NCI-H1105 treated with DMSO at 0.1 percent for 48 hours (cell line): ENCODE measurements at regions not wholly inside any gene's neighbourhood (a gene's known extent, or its start where the extent isn't known, plus 50 kb on each side); places are given as distances from the start of the nearest gene placed in this dataset.

Experiments
- DNase-seq: peaks from one replicate; lab custom pipeline; 2025; lab: John Stamatoyannopoulos, UW

- no peak for DNase-seq
These were observed 107.5 kb upstream of the FAR2 start for GRCh38 chr12:29041621-29042020.

- DNase-seq: no peak
These were observed 106.0 kb upstream of the FAR2 start for GRCh38 chr12:29043069-29043468.

- no peak for DNase-seq
These were observed 104.3 kb upstream of the FAR2 start for GRCh38 chr12:29044799-29045198.

- no peak for DNase-seq
These were observed 100.3 kb upstream of the FAR2 start for GRCh38 chr12:29048787-29049186.

- no peak for DNase-seq
These were observed 98.6 kb upstream of the FAR2 start for GRCh38 chr12:29050503-29050902.

GRCh38 chr12:29051221-29051620 lies 97.9 kb upstream of the FAR2 start:
- no peak for DNase-seq

GRCh38 chr12:29053567-29053966 lies 95.5 kb upstream of the FAR2 start:
- DNase-seq: no peak

- no peak for DNase-seq
These were observed 94.0 kb upstream of the FAR2 start for GRCh38 chr12:29054858-29055663.

- no peak for DNase-seq
These were observed 83.0 kb upstream of the FAR2 start for GRCh38 chr12:29066011-29066588.

GRCh38 chr12:29067430-29067829 lies 81.6 kb upstream of the FAR2 start:
- no peak for DNase-seq

- no peak for DNase-seq
These were observed 78.8 kb upstream of the FAR2 start for GRCh38 chr12:29070309-29070708.

GRCh38 chr12:29071099-29071498 lies 78.0 kb upstream of the FAR2 start:
- no peak for DNase-seq

- no peak for DNase-seq
These were observed 76.4 kb upstream of the FAR2 start for GRCh38 chr12:29072631-29073030.

- peak; percentile 58 for DNase-seq
These were observed 75.3 kb upstream of the FAR2 start for GRCh38 chr12:29073631-29074239.

- no peak for DNase-seq
These were observed 68.0 kb upstream of the FAR2 start for GRCh38 chr12:29081101-29081500.

GRCh38 chr12:29082522-29082921 lies 66.6 kb upstream of the FAR2 start:
- no peak for DNase-seq

- DNase-seq: no peak
These were observed 62.5 kb upstream of the FAR2 start for GRCh38 chr12:29086325-29087271.

GRCh38 chr12:29088611-29089219 lies 60.4 kb upstream of the FAR2 start:
- DNase-seq: peak; percentile 30
